ENCODE measurements at regions not wholly inside any gene's neighbourhood (a gene's known extent, or its start where the extent isn't known, plus 50 kb on each side); places are given as distances from the start of the nearest gene placed in this dataset.

- TF ChIP-seq CTCF (IDR thresholded peaks at IDR 0.05): no peak
- TF ChIP-seq POLR2AphosphoS5 (IDR thresholded peaks at IDR 0.05; ENCODE audit: insufficient read depth in 1 of 2, low read depth in 1 of 2): no peak
- no peak for TF ChIP-seq POLR2A (IDR thresholded peaks at IDR 0.05)
- DNase-seq (ENCODE audit: extremely low spot score in 2 of 2): no peak
- no peaks in the 10 kb centered on the region for H3K4me1 ChIP-seq
- H3K27me3 ChIP-seq: no peaks in the 10 kb centered on the region
- no peaks in the 10 kb centered on the region for H3K36me3 ChIP-seq
- no peaks in the 10 kb centered on the region for H3K9me3 ChIP-seq
- no peak overlapping the region for H3K27ac ChIP-seq
- no peak overlapping the region for H3K4me3 ChIP-seq
- intact Hi-C loops (cut with DNase I): no loop called here
Observed at GRCh38 chr5:160500786-160501779, 79.4 kb downstream of the PTTG1 start.

GRCh38 chr5:160504906-160505305, 83.3 kb downstream of the PTTG1 start:
- intact Hi-C loops (cut with DNase I): no loop called here

GRCh38 chr5:160506006-160507004, 84.7 kb downstream of the PTTG1 start:
- Histone ChIP-seq H3K36me3 (no peaks in the 10 kb centered on the region), H3K27ac (no peak overlapping the region), H3K4me3 (no peak overlapping the region), H3K4me1 (no peaks in the 10 kb centered on the region), H3K9me3 (no peaks in the 10 kb centered on the region), H3K27me3 (no peaks in the 10 kb centered on the region)
- TF ChIP-seq CTCF (IDR thresholded peaks at IDR 0.05) (no peak), POLR2A (IDR thresholded peaks at IDR 0.05) (no peak), POLR2AphosphoS5 (IDR thresholded peaks at IDR 0.05; ENCODE audit: insufficient read depth in 1 of 2, low read depth in 1 of 2) (no peak)
- intact Hi-C loops (cut with DNase I): no loop called here
- DNase-seq (ENCODE audit: extremely low spot score in 2 of 2): no peak

More at GRCh38 chr5:160504906-160505305, 83.3 kb downstream of the PTTG1 start:
- Histone ChIP-seq H3K36me3 (no peaks in the 10 kb centered on the region), H3K4me3 (no peak overlapping the region), H3K9me3 (no peaks in the 10 kb centered on the region), H3K27me3 (no peaks in the 10 kb centered on the region), H3K27ac (no peak overlapping the region), H3K4me1 (no peaks in the 10 kb centered on the region)
- no peak for DNase-seq (ENCODE audit: extremely low spot score in 2 of 2)
- TF ChIP-seq POLR2A (IDR thresholded peaks at IDR 0.05) (no peak), CTCF (IDR thresholded peaks at IDR 0.05) (no peak), POLR2AphosphoS5 (IDR thresholded peaks at IDR 0.05; ENCODE audit: insufficient read depth in 1 of 2, low read depth in 1 of 2) (no peak)

GRCh38 chr5:160507221-160507721, 85.6 kb downstream of the PTTG1 start:
- no peaks in the 10 kb centered on the region for H3K27me3 ChIP-seq
- no peak for DNase-seq (ENCODE audit: extremely low spot score in 2 of 2)
- H3K4me3 ChIP-seq: no peak overlapping the region
- no peaks in the 10 kb centered on the region for H3K36me3 ChIP-seq
- intact Hi-C loops (cut with DNase I): no loop called here
- no peaks in the 10 kb centered on the region for H3K4me1 ChIP-seq
- no peaks in the 10 kb centered on the region for H3K9me3 ChIP-seq
- H3K27ac ChIP-seq: no peak overlapping the region
- TF ChIP-seq POLR2A (IDR thresholded peaks at IDR 0.05) (no peak), POLR2AphosphoS5 (IDR thresholded peaks at IDR 0.05; ENCODE audit: insufficient read depth in 1 of 2, low read depth in 1 of 2) (no peak), CTCF (IDR thresholded peaks at IDR 0.05) (no peak)
